ENCODE measurements at regions not wholly inside any gene's neighbourhood (a gene's known extent, or its start where the extent isn't known, plus 50 kb on each side); places are given as distances from the start of the nearest gene placed in this dataset.
"Not testable (repeated sequence)": the region's sequence is repeated elsewhere in the genome, so short reads cannot be mapped to it uniquely, and the experiment has no call there.

DNA sequence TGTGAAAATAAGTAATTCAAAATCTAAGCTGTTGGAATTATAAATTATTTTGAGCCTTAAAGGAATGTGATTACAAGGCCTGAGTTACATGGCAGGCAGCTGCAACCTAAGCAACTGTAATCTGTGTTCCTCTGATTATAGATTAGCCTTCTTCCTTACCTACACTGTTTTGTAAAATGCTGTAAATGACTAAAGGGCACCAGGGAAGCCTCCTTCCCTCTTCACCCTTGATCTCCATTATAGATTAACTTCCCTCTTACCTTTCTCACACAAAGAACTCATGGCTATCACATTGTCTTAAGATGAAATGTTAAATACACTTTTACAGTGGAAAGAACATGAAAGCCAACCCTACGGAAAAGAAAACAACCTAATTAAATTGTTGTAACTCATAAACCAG, 423.7 kb upstream of the KLF12 start:
- no peak for DNase-seq

DNA sequence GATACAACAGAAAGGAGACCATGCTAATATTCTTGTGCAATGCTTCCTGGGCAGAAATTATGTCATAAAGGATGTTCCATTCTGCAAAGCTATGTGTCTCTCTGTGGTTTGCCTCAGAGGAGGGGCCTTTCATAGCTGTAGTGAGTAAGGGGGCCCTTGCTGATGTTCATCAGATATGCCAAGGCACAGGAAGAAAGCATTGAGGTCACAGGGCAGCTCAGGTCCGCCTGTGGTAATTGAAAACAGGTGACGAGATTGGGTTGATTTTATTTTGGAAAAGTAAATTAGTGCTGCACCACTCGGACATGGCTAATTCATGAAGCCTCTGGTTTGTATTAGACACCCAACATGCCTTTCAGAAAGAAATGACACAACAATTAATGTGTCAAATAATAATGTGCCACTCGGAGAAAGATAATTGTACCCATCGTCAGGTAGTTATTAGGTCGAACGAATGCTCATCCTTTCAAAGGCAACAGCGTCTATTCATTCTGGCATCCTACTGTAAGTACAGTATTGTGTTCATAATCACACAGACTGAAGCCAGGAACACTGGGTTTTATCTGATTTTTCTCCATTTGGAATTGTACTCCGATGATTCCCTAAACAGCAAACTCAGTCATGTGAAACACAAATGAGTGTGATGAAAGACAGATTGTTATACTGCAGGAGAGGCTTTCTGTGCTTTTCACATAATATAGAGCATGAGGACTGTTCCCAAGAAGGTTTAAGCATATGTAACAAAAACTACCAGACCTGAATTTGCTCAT, 421.6 kb upstream of the KLF12 start:
- DNase-seq: no peak

DNA sequence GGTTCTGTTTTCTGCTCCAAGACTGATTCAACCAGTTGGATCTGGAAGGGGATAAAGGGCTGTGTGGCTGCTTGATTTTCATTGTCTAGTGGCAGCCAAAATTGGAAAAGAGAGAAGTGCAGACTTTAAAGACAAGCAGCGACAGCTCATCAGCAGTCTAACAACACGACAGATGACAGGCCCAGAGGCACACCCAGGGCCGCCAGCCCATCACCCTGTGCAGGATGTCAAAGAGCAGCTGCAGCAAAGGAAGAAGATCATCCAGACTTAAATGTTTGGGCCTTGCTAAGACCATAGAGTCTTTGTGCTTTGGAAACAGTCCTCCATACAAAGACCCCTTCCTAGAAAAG, 421.0 kb upstream of the KLF12 start:
- no peak for DNase-seq

DNA sequence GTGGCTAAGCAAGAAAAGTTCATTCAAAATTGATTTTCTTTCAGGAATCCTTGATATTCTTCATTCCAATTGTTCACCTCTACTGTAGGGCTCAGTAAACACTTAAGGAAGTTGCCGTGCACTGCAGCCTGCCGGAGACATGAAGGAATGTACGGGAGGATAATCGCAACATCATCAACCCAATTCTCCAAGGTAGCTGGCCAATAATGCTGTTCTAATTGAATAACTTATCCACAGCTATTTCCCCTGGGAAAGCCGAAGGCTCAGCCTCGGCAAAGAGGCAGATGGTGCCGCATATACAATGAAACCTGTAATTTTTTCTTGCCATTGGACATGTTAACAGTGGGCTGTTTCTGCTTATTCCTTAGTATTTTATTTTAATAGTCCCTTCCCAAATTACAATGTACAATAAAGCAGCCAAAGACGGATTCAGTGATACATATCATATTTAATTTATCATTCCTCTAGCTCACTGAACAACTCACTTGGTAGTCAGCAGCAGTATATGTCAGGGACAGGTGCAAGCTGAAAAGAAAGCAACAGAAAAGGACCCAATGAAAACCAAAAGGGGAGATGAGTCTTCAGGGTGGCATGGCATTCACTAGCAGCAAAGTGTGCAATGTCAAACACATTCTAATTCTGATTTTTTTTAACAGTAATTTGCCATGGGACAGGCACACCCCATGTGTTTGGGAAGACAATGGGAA, 420.5 kb upstream of the KLF12 start:
- DNase-seq: no peak

DNA sequence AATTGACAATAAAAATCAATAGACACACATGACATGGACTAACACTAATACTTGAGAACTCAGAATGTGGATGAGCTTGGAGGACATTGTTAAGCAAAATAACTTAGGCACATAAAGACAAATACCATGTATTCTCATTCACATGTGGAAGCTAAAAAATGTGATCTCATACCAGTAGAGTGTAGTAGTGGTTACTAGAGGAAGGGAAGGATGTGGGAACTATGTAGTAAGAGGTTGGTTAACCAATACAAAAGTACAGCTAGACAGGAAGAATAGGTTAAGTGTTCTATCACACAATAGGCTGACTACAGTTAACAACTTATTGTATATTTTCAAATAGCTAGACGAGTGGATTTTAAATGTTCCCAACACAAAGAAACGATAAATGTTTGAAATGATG, 415.8 kb upstream of the KLF12 start:
- DNase-seq: no peak

DNA sequence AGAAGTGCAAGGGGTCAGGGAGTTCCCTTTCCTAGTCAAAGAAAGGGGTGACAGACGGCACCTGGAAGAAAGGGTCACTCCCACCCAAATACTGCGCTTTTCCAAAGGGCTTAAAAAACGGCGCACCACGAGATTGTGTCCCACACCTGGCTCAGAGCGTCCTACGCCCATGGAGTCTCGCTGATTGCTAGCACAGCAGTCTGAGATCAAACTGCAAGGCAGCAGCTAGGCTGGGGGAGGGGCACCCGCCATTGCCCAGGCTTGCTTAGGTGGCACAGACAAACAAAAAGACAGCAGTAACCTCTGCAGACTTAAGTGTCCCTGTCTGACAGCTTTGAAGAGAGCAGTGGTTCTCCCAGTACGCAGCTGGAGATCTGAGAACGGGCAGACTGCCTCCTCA, 402.4 kb upstream of the KLF12 start:
- not testable (repeated sequence) for DNase-seq

DNA sequence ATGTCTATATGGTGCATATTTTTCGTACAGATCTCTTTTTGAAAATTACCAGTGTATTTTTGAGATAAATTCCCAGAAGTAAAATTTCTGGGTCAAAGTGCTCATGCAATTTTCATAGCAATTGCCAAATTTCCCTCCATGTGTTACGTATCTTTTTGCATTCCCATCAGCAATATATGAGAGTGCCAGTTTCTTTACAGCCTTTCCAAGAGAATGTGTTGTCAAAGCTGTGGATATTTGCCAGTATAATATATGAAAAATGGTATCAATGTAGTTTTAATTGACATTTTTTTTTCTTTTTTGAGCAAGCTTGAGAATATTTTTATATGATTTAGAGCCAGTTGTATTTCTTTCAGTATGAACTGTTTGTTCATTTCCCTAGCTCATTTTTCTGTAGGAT, 399.0 kb upstream of the KLF12 start:
- DNase-seq: no peak

DNA sequence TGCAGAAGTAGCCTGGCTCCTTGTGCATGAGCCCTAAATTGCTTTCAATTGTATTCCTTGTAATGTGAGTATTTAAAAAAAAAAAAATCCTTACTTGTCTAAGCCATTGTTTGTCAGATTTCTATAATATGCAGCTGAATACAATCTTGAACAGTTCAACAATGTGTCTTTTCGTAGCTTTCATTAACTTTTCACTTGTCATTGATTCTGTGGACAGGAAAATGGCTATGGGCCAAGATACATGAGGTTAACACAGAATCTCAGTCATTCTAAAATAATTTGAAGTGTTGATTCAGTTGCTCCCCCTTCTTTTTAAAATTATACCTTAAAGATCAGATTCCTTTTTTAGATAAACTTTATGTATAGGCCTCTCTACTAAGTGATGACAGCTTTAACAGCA, 395.8 kb upstream of the KLF12 start:
- no peak for DNase-seq

DNA sequence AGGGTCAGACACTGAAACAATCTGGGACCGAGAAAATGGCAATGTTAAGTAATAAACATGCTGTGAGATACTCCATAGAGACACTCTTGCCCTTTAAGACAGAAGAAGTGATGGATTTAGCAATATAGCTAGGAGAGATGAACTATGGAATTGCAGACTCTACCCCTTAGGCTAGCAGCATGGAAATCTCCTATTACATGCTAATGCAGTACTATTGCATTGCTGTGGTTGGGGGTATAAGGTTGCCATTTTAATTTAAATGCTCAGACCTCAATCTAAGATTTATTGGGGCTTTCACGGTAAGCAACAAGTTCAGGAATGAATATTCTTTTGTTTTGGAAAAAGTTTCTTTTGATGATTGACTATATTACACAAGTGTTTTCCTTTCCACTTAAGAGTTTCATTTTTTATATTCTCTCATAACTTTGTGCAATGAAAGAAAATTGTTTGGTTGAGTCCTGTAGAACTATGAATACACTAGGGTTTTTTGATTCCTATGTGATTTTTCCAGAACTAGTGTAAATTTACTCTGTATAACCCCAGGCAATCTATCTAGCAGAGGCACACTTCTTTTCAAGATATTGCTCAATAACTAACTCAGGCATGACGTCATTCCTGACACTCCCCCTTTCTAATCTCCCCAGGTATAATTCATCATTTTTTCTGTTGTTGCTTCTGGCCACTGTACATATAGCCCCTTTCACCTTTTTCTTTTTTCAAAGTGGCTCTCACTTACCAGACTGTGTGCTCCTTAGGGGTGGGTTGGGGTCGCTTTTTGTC, 394.7 kb upstream of the KLF12 start:
- no peak for DNase-seq

DNA sequence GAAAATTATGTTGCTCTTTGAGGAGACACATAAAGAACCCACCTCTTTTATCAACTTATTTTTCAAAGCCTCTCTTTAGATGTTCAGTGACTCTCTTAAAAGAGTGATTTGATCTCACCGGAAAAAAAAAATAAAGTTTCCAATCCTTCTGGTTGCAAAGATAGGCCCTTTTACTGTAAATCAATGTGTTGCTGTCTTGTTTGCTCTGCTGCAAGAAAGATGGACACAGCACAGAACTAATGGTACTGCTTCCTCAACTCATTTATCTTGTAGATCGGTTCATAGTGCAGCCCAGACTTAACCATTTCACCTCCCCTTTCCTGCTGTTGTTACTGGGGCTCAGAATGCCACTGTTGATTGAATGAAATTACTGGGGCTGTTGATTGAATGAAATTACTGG, 388.9 kb upstream of the KLF12 start:
- DNase-seq: no peak

DNA sequence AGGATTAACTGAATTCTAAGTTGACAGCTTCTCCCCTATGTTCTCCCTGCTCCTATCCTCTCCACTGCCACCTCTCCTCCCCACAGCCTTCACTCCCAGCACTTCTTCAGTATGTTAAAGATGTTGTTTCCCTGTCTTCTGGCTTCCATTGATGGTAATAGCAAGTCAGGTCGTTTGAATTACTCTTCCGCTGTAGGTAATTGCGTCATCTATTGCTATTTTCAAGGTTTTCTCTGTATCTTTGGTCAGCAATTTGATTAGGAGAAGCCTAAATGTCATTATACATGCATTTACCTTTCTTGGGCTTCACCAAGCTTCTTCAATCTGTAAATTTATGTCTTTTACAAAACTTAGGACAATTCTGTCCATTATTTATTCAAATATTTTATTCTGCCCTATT, 377.3 kb upstream of the KLF12 start:
- no peak for DNase-seq

DNA sequence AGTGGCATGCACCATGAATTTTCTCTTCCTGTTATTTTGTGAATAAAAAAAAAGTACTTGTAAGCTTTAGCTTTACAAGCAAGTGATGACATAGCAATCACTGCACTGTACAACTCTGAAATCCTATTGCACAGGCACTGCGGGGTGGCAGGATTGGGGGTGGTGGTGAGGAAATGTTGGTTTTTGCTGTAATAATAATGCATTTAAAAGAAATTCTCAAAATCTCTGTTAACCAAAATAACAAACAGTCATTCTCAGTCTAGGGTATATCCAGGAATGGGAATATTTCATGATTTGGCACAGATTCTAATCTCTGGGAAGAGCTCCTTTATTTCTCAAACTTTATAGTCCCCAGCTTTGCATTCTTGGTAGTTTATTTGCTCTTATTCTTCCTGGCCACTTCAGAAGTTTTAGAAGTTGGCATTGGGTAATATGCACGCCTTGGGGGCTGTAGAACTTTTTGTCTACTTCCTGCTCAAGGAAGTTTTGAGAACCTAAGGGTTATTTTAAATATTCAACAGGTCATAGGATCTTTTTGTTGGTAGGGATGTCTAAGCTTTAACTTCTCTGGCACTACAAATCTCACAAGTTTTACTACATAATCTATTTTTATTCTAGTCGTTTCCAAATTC, 353.0 kb upstream of the KLF12 start:
- DNase-seq: no peak

DNA sequence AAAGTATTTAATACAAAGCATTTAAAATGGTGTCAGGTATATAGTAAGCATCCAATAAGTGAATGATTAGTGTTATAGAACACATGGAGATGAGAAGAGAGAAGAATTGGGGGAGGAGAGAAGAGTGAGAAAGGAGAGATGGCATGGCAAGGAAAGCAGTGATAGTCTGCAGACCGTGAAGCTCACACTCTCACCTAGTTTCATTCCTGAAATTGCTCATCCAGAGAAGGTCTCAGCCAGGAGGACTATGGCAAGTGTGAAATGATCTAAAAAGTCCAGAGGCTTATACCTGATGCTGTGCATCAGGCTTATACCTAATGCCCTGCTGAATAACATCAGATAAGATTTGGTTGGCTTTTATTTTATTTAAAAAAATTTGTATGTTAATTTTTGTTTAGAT, 351.6 kb upstream of the KLF12 start:
- DNase-seq: no peak

DNA sequence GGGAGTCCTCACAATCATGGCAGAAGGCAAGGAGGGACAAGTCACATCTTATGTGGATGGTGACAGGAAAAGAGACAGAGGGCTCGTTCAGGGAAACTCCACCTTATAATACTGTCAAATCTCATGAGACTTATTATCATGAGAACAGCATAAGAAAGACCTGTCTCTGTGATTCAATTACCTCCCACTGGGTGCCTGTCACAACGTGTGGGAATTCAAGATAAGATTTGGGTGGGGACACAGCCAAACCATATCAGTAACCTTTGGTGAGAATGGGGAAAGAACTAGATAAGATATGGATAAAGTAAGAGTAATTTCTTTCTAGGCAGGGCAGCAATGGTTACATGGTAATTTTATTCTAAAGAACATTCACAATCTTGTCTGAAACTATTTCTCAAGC, 344.9 kb upstream of the KLF12 start:
- no peak for DNase-seq

DNA sequence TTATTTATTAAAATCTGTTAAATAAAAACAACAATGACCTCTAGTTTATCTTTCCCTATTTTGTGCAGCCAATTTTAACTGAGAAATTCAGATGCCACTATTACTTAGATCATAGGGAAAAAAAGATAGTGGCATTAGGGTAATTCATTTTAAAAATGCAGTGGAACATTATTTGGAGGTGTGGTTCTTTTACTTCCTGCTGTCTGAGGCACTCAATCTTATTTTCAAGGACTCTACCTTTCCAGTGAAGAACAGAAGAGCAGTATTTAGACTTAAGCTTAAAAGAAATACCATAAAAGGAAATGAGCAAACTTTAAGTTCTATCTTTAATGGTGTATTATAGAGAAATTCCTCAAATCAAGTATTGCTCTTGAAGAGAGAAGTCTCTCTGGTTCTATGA, 342.6 kb upstream of the KLF12 start:
- DNase-seq: no peak

DNA sequence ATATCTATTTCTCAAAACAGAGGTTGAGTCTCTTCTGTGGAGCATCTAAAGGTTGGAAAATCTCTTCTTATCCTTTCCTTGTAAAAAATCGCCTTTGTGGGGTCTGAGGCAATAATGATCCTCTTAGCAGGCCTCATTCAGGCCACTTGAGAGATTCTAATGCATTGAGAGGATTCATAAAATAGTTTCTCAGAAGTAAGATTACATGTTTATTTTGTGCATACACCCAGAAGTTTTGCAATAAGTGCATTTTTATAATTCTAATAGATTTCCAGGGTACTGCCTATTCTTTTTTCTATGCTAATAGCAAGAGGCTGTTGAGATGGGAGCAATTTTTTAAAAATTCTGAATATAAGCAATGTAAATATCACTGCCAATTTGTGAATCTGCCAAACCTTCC, 342.2 kb upstream of the KLF12 start:
- DNase-seq: no peak

DNA sequence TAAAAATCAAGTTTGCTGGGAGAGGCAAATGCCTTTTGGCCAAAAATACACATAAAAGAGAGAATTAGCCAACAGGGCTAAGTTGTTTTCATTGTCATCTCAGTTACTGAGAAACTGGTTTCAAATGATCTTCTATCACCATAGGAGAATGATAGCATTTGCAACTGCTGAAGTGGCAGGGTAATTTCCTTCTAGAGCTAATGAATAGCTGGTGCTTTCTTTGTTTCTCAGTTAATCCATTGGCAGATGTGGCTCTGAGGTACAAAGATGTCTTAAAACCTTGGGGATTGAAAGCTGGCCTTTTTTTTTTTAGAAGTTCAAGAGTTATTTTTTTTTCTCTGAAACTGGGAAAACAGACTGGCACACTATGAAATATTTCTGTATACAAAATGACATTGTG, 332.7 kb upstream of the KLF12 start:
- DNase-seq: no peak

DNA sequence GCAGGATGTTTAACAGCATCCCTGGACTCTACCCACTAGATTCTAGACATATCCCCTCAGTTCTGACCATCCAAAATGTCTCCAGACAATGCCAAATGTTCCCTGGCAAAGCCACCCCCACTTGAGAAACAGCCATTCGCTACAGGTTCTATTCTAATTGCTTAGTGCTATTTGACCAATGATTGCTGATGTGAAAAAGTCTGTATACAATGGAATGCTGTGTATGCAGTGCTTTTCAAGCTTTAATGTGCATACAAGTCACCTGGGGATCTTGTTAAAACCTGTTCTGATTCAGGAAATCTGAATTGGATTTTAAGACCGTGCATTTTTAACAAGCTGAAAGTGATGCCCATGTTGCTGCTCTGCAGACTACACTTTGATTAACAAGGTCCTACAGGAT, 331.8 kb upstream of the KLF12 start:
- no peak for DNase-seq

DNA sequence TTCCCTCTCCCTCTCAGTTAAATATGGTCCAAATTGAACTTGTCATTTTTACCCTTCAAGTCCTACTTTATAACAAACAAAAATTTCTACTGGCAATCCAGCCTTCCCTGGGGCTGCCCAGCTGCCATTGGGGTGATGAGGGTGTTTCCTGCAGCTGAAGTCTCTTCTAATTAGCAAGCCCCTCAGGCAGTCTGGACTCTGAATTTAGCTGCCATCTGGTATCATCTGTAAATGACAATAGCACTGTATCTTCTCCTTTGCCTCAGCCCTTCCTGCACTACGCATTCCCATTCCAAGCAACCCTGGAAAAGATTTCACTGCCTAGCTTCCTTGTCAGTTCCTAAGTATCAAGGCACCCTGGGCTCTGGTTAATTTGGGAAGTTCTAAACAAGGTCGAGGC, 331.1 kb upstream of the KLF12 start:
- DNase-seq: no peak

DNA sequence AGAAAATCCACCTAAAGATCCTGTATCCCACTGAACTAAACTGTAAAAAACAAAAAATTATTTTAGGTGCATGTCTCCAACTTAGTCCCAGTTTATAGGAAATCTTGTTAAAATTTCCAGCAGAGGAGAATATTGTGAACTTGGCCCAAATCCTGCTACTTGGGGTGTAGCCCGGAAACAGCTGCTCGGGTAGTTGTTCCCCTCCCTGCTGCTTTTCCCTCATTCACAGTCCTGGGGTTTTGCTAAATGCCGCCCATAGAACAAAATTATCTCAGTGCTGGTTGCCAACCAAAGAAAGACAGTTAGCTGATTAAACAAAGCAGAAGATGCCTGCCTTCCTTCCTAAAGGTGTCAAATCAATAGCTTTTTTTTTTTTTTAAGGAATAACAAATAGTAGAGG, 330.5 kb upstream of the KLF12 start:
- DNase-seq: no peak

DNA sequence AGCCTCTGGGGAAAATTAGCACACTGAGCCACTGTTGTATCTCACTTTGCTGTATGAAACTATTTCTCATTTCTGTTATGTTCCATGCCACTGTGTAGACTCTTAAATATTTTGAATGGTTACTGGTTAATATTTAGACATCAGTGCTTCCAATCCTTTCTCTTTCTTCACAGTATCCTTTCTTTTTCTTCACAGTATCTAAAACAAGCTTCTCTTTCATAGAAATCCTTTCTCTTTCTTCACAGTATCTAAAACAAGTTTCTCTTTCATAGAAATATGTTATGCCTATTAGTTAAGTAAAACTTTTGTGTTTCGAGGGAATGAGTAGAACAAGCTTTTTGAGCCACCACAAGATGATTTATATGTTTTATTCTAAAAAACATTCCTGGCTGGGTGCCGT, 326.8 kb upstream of the KLF12 start:
- no peak for DNase-seq

DNA sequence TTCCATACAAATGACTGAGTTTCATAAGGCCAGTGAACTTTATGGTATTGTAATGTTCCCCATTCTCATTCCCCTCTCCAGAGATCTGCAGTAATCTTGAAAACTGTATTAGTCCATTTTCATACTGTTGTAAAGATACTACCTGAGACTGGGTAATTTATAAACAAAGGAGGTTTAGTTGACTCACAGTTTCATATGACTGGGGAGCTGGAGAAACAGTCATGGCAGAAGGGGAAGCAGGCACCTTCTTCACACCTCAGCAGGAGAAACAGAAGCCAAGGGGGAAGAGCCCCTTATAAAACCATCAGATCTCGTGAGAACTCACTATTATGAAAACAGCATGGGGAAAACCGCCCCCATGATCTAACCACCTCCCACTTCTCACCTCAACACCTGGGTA, 318.7 kb upstream of the KLF12 start:
- DNase-seq: no peak

DNA sequence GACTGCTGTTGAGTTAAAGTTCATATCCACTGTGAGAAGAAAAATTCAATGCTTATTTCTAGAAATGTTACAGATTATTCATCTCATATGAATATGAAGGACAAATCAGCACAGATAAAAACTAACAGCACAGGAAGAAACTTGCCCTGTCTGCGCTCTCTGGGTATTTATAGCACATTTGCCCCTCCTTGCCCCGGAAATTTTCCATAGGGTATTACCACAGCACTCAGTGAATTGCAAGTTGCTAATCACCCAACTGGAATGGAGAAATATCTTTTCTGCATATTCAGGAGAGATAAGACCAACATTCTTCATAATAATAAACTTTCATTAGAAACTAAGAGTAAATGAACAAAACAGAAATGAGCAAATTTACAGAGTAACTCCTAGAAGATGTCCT, 318.0 kb upstream of the KLF12 start:
- DNase-seq: no peak

DNA sequence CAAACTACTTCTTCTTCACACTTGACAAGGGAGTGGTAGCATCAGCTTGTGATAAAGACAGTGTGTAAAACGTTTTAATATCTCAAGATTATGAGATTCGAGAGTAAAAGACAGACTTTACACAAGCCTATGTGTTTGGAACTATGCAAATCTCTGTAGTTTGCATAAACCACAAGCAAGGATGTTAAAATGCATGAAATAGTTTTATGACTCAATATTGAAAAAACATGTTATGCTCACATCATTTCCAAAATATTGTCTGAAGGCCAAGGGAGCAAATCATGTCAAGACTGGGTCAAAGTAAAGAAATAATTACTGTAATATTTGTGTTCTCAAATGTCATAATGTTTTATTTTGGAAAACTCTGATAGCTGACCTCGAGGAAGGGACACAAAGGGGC, 316.8 kb upstream of the KLF12 start:
- DNase-seq: no peak
